ENCODE measurements at regions not wholly inside any gene's neighbourhood (a gene's known extent, or its start where the extent isn't known, plus 50 kb on each side); places are given as distances from the start of the nearest gene placed in this dataset.

GRCh38 chr5:173753307-173754168 is 134.6 kb upstream of the CPEB4 start (continued):
- 0 out of 2 replicates have a peak, but pooled peaks have one; percentile 34 for TF ChIP-seq E2F4 (CRISPR knock-in tag; IDR thresholded peaks at IDR 0.05; ENCODE audit: low read depth)
- 0 out of 2 replicates have a peak, but pooled peaks have one; percentile 22 for TF ChIP-seq DPF2 (IDR thresholded peaks at IDR 0.05)
- TF ChIP-seq CTBP1 (IDR thresholded peaks at IDR 0.05; ENCODE audit: borderline replicate concordance), result no peak
- TF ChIP-seq ZNF175 (CRISPR knock-in tag; IDR thresholded peaks at IDR 0.05; ENCODE audit: low read depth), result 0 out of 2 replicates have a peak, but pooled peaks have one; percentile 16
- no peak for TF ChIP-seq HMGN3 (IDR thresholded peaks at IDR 0.05; ENCODE audit: borderline replicate concordance, extremely low read depth, insufficient read length, low read depth, low read length)
- TF ChIP-seq ARID1B (IDR thresholded peaks at IDR 0.05), result 0 out of 2 replicates have a peak, but pooled peaks have one; percentile 5
- no peak for TF ChIP-seq ZNF766 (CRISPR knock-in tag; conservative IDR thresholded peaks at IDR 0.05)
- TF ChIP-seq SRSF1 (IDR thresholded peaks at IDR 0.05; ENCODE audit: low read depth, low read length), result no peak
- 0 out of 2 replicates have a peak, but pooled peaks have one; percentile 7 for TF ChIP-seq TCF3 (CRISPR knock-in tag; IDR thresholded peaks at IDR 0.05)
- peak; percentile 33; the same call in 1 of the 2 replicates for TF ChIP-seq ZBTB33 (CRISPR knock-in tag; IDR thresholded peaks at IDR 0.05)
- TF ChIP-seq NR2C2 (CRISPR knock-in tag; IDR thresholded peaks at IDR 0.05), result no peak
- peak; percentile 53 for TF ChIP-seq NR2C2 (tag; IDR thresholded peaks at IDR 0.05)
- peak in 1 of 2 experiments; percentile 4; a peak in 1 of 4 replicates for TF ChIP-seq RAD21 (CRISPR knock-in tag; conservative IDR thresholded peaks at IDR 0.05 in 1 of 2, IDR thresholded peaks at IDR 0.05 in 1 of 2)
- peak; percentile 38; the same call in 1 of the 2 replicates for TF ChIP-seq ZFX (CRISPR knock-in tag; IDR thresholded peaks at IDR 0.05)
- TF ChIP-seq CEBPG (CRISPR knock-in tag; IDR thresholded peaks at IDR 0.05), result peak; percentile 43; the same call in 1 of the 2 replicates
- peak; percentile 39 to 42; a peak in 1 of 4 replicates for TF ChIP-seq CEBPG (tag; conservative IDR thresholded peaks at IDR 0.05 in 1 of 2, IDR thresholded peaks at IDR 0.05 in 1 of 2)
- TF ChIP-seq NR4A1 (CRISPR knock-in tag; IDR thresholded peaks at IDR 0.05), result no peak
- TF ChIP-seq NR4A1 (tag; IDR thresholded peaks at IDR 0.05), result peak; percentile 29; the same call in 1 of the 2 replicates

All from K562 (cell line).